Gastrocnemius medialis (tissue), 4 donors: ENCODE measurements at regions not wholly inside any gene's neighbourhood (a gene's known extent, or its start where the extent isn't known, plus 50 kb on each side); places are given as distances from the start of the nearest gene placed in this dataset.

Experiments used
- POLR2A ChIP-seq, 2 donors: fragments of 450-650 bp; IDR thresholded peaks; one replicate each; pipeline ENCODE4 v1.6.1; 2017; ENCODE audit warnings: antibody characterized with exemption in 2 of 2, mild to moderate bottlenecking in 2 of 2, moderate library complexity in 2 of 2
- TF ChIP-seq, protein P1 (sequence below), 5 experiments: fragments of 450-650 bp in 3 of 5; fragments of 200-600 bp in 2 of 5; sonication (generic) in 2 of 5; IDR thresholded peaks in 4 of 5; conservative IDR thresholded peaks in 1 of 5; 1 replicate in 4 of 5; 2 replicates in 1 of 5; pipeline ENCODE4 v1.5.1; 2016 to 2019; ENCODE audit warnings: antibody characterized with exemption in 5 of 5, mild to moderate bottlenecking in 3 of 5, moderate library complexity in 3 of 5

DNA sequence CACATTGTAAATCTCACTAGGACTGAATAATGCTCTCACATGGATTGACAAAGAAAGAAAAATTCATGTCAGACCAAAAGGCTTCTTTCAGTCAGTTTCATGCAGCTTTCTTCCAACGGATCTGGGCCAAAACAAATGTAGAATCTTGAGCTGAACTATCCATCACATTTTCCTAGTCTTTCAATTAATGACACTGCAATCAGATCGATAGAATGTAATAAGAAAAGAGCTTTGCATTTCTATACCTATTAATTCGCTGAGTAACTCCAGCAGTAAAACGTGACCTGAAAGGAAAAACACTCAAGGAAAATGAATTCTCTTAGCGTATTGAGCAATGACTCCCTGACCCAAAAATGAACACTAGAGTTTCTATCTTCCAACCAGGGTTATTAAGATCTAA is 194.8 kb upstream of the BLID start:
- TF ChIP-seq, protein P1, sequence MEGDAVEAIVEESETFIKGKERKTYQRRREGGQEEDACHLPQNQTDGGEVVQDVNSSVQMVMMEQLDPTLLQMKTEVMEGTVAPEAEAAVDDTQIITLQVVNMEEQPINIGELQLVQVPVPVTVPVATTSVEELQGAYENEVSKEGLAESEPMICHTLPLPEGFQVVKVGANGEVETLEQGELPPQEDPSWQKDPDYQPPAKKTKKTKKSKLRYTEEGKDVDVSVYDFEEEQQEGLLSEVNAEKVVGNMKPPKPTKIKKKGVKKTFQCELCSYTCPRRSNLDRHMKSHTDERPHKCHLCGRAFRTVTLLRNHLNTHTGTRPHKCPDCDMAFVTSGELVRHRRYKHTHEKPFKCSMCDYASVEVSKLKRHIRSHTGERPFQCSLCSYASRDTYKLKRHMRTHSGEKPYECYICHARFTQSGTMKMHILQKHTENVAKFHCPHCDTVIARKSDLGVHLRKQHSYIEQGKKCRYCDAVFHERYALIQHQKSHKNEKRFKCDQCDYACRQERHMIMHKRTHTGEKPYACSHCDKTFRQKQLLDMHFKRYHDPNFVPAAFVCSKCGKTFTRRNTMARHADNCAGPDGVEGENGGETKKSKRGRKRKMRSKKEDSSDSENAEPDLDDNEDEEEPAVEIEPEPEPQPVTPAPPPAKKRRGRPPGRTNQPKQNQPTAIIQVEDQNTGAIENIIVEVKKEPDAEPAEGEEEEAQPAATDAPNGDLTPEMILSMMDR (IDR thresholded peaks at IDR 0.05 in 4 of 5, conservative IDR thresholded peaks at IDR 0.05 in 1 of 5), result no peak
- TF ChIP-seq POLR2A (IDR thresholded peaks at IDR 0.05), result no peak
